HUES48 (cell line): ENCODE measurements at regions not wholly inside any gene's neighbourhood (a gene's known extent, or its start where the extent isn't known, plus 50 kb on each side); places are given as distances from the start of the nearest gene placed in this dataset.

Experiments used
- H3K27ac ChIP-seq: one replicate; pipeline ENCODE4 v1.7.0; 2013; ENCODE audit warnings: low read depth, low read length, inconsistent platforms
- H3K27me3 ChIP-seq: 2 replicates; pipeline ENCODE4 v1.6.1; 2013; ENCODE audit warnings: mild to moderate bottlenecking, low read length; ENCODE audit not compliant: control insufficient read depth, insufficient read depth
- H3K36me3 ChIP-seq: 2 replicates; pipeline ENCODE4 v1.6.1; 2013; ENCODE audit warnings: low read length; ENCODE audit not compliant: control insufficient read depth, insufficient read depth
- H3K4me1 ChIP-seq: 2 replicates; pipeline ENCODE4 v1.6.1; 2013; ENCODE audit warnings: mild to moderate bottlenecking, low read length; ENCODE audit not compliant: control insufficient read depth, insufficient read depth
- H3K4me3 ChIP-seq: 2 replicates; pipeline ENCODE4 v1.5.1; 2013; ENCODE audit warnings: mild to moderate bottlenecking, low read depth, low read length
- H3K9ac ChIP-seq: 2 replicates; pipeline ENCODE4 v1.6.1; 2013; ENCODE audit warnings: mild to moderate bottlenecking, low read depth, low read length, moderate library complexity
- H3K9me3 ChIP-seq: 2 replicates; pipeline ENCODE4 v1.6.1; 2013; ENCODE audit warnings: low read length; ENCODE audit not compliant: control insufficient read depth, insufficient read depth

DNA sequence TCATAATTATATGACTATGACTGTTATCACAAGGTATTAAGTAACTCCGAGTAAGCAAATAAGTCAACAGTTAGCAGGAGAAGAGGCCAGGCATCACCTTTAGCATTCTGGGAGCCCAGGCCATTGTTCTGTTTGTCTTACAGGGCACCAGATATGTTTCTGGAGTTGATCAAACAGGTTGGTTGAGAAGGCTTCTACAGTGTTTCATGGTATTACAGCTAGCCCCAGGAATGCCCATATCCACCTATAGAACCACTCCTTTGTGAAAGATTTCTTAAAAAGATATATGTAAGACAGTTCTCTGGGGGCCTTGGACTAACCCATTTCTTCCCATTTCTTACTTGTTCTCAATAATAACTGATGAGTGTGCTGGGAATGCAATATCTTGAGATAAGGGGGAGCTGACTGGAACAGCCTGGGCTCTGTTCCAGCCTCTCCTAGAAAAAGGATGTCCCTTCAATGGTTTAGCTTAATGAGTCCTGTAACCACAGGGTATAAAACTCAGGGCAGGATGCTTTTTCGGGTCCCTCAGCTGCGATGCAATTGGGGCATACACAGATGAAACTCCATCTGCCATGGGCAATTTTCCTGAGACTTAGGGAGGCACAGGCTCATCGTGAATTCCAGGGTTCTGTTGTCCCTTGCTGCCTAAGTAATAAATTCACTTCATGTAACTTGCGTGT, 286.4 kb downstream of the BAMBI start:
- Histone ChIP-seq H3K27ac (no peak overlapping the region), H3K36me3 (no peaks in the 10 kb centered on the region), H3K27me3 (no peaks in the 10 kb centered on the region)

DNA sequence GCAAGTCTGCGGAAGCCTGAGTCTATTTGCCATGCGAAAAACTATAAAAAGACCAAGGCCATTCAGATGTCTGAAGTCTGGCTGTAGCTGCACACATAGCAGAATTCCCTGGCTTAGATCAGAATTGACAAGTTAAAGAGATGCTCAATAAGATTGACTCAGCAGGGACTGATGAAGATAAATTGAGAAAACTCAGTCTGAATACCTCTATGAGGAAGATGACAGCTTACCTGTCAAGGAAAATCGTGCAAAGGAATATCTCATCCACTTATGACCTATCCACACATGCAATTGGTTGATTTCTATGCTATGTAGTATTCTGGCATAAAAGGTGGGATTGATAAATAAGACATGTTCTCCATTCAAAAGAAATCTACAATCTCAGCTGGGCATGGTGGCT, 288.6 kb downstream of the BAMBI start:
- no peak overlapping the region for H3K27ac ChIP-seq
- no peak overlapping the region for H3K9ac ChIP-seq
- no peaks in the 10 kb centered on the region for H3K27me3 ChIP-seq
- H3K36me3 ChIP-seq = no peaks in the 10 kb centered on the region
- no peak overlapping the region for H3K4me3 ChIP-seq
- H3K9me3 ChIP-seq = no peaks in the 10 kb centered on the region
- H3K4me1 ChIP-seq = no peaks in the 10 kb centered on the region; the same call in 1 of the 2 replicates

More for the DNA sequence above, 286.4 kb downstream of the BAMBI start:
- H3K4me3 ChIP-seq = no peak overlapping the region
- no peaks in the 10 kb centered on the region for H3K9me3 ChIP-seq
- no peak overlapping the region for H3K9ac ChIP-seq
- no peaks in the 10 kb centered on the region; the same call in 1 of the 2 replicates for H3K4me1 ChIP-seq

GRCh38 chr10:28967031-28967430, 289.7 kb downstream of the BAMBI start:
- H3K4me3 ChIP-seq = no peak overlapping the region
- H3K27ac ChIP-seq = no peak overlapping the region
- H3K36me3 ChIP-seq = no peaks in the 10 kb centered on the region
- no peaks in the 10 kb centered on the region; the same call in 1 of the 2 replicates for H3K4me1 ChIP-seq
- H3K27me3 ChIP-seq = no peaks in the 10 kb centered on the region
- no peak overlapping the region for H3K9ac ChIP-seq
- no peaks in the 10 kb centered on the region for H3K9me3 ChIP-seq

DNA sequence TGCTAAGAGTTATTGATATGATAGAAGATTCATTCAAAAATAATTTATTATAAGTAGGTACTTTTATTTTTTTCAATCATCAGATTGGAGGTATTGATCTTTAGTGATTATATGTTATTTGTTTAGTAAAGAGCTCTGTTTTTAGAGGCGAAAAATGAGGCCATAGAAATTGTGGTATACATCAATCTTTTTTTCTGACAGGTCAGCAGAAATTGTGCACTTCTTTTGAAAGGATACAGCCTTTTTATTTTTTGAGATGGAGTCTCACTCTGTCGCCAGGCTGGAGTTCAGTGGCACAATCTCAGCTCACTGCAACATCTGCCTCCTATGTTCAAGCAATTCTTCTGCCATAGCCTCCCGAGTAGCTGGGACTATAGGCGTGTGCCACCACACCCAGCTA, 292.1 kb downstream of the BAMBI start:
- H3K9me3 ChIP-seq = no peaks in the 10 kb centered on the region
- H3K27ac ChIP-seq = no peak overlapping the region
- H3K36me3 ChIP-seq = no peaks in the 10 kb centered on the region
- H3K27me3 ChIP-seq = no peaks in the 10 kb centered on the region
- H3K4me1 ChIP-seq = no peaks in the 10 kb centered on the region
- H3K9ac ChIP-seq = no peak overlapping the region
- H3K4me3 ChIP-seq = no peak overlapping the region

DNA sequence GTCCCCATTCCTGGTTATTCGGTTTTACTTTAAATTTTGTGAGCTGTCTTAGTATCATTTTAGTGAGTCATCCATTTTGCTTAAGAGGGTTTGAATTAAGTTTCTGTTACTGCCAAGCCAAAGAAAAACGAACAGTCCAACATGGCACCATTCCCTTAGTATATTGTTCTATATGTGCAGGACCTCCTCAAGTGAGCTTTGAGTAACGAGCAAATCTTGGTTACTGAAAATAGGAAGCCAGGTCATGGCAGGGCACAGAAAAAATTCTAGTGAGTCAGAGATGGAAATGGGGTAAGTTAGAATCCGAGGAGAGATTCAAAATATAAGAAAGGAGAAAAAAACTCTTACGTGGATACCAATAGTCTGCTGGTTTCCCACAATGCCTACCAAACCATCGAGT, 292.9 kb downstream of the BAMBI start:
- Histone ChIP-seq H3K4me1 (peaks cover 2% of the 10 kb centered on the region; the same call in 1 of the 2 replicates), H3K27me3 (no peaks in the 10 kb centered on the region), H3K36me3 (no peaks in the 10 kb centered on the region), H3K27ac (no peak overlapping the region), H3K9me3 (no peaks in the 10 kb centered on the region), H3K9ac (no peak overlapping the region), H3K4me3 (no peak overlapping the region)

DNA sequence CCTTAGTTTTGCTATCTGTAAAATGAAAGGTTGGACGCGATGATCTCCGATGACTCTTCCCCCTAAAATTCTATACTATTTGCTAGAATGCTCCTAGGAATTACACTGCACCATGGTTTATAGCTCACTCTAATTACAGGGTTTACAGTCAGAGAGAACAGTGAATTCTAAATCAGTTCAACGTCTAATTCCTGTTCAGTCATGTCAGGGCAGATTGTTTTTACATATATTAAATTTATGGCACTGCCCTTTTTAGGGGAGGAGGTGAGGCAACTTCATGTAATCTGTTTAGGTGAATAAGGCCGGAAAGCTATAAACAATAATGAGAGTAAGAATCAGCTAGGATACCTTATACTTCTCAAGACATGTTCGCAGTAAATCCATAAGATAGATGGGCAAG, 293.9 kb downstream of the BAMBI start:
- Histone ChIP-seq H3K4me1 (peaks cover 12% of the 10 kb centered on the region), H3K36me3 (no peaks in the 10 kb centered on the region), H3K4me3 (no peak overlapping the region), H3K9ac (no peak overlapping the region), H3K27ac (no peak overlapping the region), H3K27me3 (no peaks in the 10 kb centered on the region), H3K9me3 (no peaks in the 10 kb centered on the region)

- H3K4me3 ChIP-seq = no peak overlapping the region
- H3K4me1 ChIP-seq = peaks cover 13% of the 10 kb centered on the region
- H3K27ac ChIP-seq = no peak overlapping the region
- H3K36me3 ChIP-seq = no peaks in the 10 kb centered on the region
- H3K9me3 ChIP-seq = no peaks in the 10 kb centered on the region
- H3K9ac ChIP-seq = no peak overlapping the region
- no peaks in the 10 kb centered on the region for H3K27me3 ChIP-seq
These were observed 294.4 kb downstream of the BAMBI start for GRCh38 chr10:28971764-28972163.

- Histone ChIP-seq H3K9ac (no peak overlapping the region), H3K9me3 (no peaks in the 10 kb centered on the region), H3K27ac (no peak overlapping the region), H3K27me3 (no peaks in the 10 kb centered on the region), H3K4me1 (peaks cover 13% of the 10 kb centered on the region), H3K36me3 (no peaks in the 10 kb centered on the region), H3K4me3 (no peak overlapping the region)
These were observed 296.1 kb downstream of the BAMBI start for GRCh38 chr10:28973309-28973972.

GRCh38 chr10:28975891-28976531, 298.7 kb downstream of the BAMBI start:
- no peaks in the 10 kb centered on the region for H3K27me3 ChIP-seq
- no peaks in the 10 kb centered on the region for H3K9me3 ChIP-seq
- H3K9ac ChIP-seq = no peak overlapping the region
- H3K4me3 ChIP-seq = no peak overlapping the region
- peaks cover 13% of the 10 kb centered on the region for H3K4me1 ChIP-seq
- no peaks in the 10 kb centered on the region for H3K36me3 ChIP-seq
- peak overlapping the region; percentile 78 for H3K27ac ChIP-seq

DNA sequence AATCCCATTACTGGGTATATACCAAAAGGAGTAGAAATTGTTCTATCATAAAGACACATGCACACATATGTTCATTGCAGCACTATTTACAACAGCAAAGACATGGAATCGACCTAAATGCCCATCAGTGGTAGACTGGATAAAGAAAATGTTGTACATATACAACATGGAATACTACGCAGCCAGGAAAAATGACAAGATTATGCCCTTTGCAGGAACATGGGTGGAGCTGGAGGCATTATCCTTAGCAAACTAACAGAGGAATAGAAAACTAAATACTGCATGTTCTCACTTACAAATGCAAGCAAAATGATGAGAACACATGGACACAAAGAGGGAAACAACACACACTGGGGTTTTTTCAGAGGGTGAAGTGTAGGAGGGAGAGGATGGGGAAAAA, 300.2 kb downstream of the BAMBI start:
- Histone ChIP-seq H3K9me3 (no peaks in the 10 kb centered on the region), H3K4me1 (peaks cover 13% of the 10 kb centered on the region), H3K4me3 (no peak overlapping the region), H3K27ac (no peak overlapping the region), H3K9ac (no peak overlapping the region), H3K27me3 (no peaks in the 10 kb centered on the region), H3K36me3 (no peaks in the 10 kb centered on the region)

GRCh38 chr10:28980264-28980663, 302.9 kb downstream of the BAMBI start:
- no peak overlapping the region for H3K9ac ChIP-seq
- no peaks in the 10 kb centered on the region for H3K27me3 ChIP-seq
- H3K4me3 ChIP-seq = no peak overlapping the region
- H3K27ac ChIP-seq = no peak overlapping the region
- no peaks in the 10 kb centered on the region for H3K9me3 ChIP-seq
- peaks cover 11% of the 10 kb centered on the region for H3K4me1 ChIP-seq
- H3K36me3 ChIP-seq = no peaks in the 10 kb centered on the region
